ENCODE measurements at regions not wholly inside any gene's neighbourhood (a gene's known extent, or its start where the extent isn't known, plus 50 kb on each side); places are given as distances from the start of the nearest gene placed in this dataset.

- no peak for TF ChIP-seq CTCF (IDR thresholded peaks at IDR 0.05)
- no peak overlapping the region for H3K4me3 ChIP-seq
- intact Hi-C loops (cut with DNase I): no loop called here
- no peaks in the 10 kb centered on the region for H3K4me1 ChIP-seq
- ATAC-seq (no peak), DNase-seq (no peak), FAIRE-seq (no peak)
- H3K27ac ChIP-seq: no peak overlapping the region
- 71 to 73% methylated on average over 6 of the region's 6 CpGs for WGBS, 2 donors
- H3K27me3 ChIP-seq: no peaks in the 10 kb centered on the region
- H3K9me3 ChIP-seq: no peaks in the 10 kb centered on the region
- H3K36me3 ChIP-seq: no peaks in the 10 kb centered on the region
These were observed 83.0 kb downstream of the TMEM174 start for GRCh38 chr5:73256012-73256411.

GRCh38 chr5:73254642-73255041 is 81.6 kb downstream of the TMEM174 start:
- FAIRE-seq (no peak), DNase-seq (no peak), ATAC-seq (no peak)
- 47 to 55% methylated on average over 3 of the region's 3 CpGs for WGBS, 2 donors
- no peak for TF ChIP-seq CTCF (IDR thresholded peaks at IDR 0.05)
- H3K36me3 ChIP-seq: no peaks in the 10 kb centered on the region
- no peak overlapping the region for H3K27ac ChIP-seq
- no peaks in the 10 kb centered on the region for H3K9me3 ChIP-seq
- H3K27me3 ChIP-seq: no peaks in the 10 kb centered on the region
- H3K4me1 ChIP-seq: no peaks in the 10 kb centered on the region
- intact Hi-C loops (cut with DNase I): no loop called here
- H3K4me3 ChIP-seq: no peak overlapping the region

DNA sequence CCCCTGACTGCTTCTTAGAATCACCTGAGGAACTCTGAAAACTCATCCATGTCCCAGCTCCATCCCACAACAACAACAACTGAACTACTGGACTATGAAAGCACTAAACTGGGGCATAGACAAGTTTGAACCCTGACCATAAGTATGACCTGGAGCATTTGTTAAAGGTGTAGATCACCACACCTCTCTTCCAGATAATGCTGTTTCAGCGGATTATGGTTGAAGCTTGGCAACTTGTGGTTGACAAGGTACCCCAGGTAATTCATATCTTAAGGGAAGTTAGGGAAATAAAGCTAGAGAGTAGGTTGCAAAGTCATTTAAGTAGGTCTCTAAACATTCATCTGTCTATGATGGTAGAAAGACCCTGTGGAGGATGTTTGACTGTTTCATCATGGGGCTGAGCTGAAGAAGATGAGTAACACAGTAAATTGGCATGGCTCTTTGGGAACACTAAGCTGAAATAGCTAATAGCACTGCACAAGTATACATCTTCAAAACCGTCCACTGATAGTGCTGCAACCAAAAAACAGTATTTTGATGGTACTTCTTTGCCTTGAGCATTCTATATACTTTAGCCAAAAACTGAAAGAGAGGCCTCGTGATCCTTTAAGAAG is 80.2 kb downstream of the TMEM174 start:
- no peak for FAIRE-seq

GRCh38 chr5:73250645-73251044 is 77.7 kb downstream of the TMEM174 start:
- no peaks in the 10 kb centered on the region for H3K4me1 ChIP-seq
- no peaks in the 10 kb centered on the region for H3K36me3 ChIP-seq
- intact Hi-C loops (cut with DNase I): no loop called here
- no peak overlapping the region for H3K27ac ChIP-seq
- WGBS, 2 donors: 53 to 58% methylated on average over 2 of the region's 2 CpGs
- DNase-seq (no peak), ATAC-seq (no peak), FAIRE-seq (no peak)
- no peaks in the 10 kb centered on the region for H3K27me3 ChIP-seq
- no peaks in the 10 kb centered on the region for H3K9me3 ChIP-seq
- no peak overlapping the region for H3K4me3 ChIP-seq
- no peak for TF ChIP-seq CTCF (IDR thresholded peaks at IDR 0.05)

More for the DNA sequence above, 80.2 kb downstream of the TMEM174 start:
- Histone ChIP-seq H3K4me3 (no peak overlapping the region), H3K27ac (no peak overlapping the region), H3K36me3 (no peaks in the 10 kb centered on the region), H3K27me3 (no peaks in the 10 kb centered on the region), H3K4me1 (no peaks in the 10 kb centered on the region), H3K9me3 (no peaks in the 10 kb centered on the region)
- intact Hi-C loops (cut with DNase I): no loop called here
- WGBS, 2 donors: 77 to 81% methylated on average over 3 of the region's 3 CpGs
- ATAC-seq (no peak), DNase-seq (no peak)
- TF ChIP-seq CTCF (IDR thresholded peaks at IDR 0.05): no peak

DNA sequence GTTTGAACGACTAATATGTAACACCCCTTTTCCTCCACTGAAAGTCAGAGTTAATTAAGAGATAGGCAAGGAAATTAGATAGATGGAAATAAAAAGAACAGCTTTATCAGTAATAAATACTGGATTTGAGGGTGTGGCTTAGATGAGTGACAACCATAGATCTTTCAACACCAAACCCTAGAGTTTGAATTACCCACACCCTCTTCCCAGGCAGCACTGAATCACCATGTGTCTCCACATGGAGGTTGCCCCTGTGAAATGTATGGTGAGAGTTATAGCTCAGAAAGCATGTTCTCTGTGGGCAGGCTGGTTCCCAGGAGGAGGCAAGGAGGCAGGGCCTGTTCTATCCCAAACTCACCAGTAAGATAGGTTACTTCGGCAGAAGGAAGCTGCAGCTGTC is 69.7 kb downstream of the TMEM174 start:
- no peaks in the 10 kb centered on the region for H3K4me1 ChIP-seq
- FAIRE-seq (no peak), DNase-seq (no peak), ATAC-seq (no peak)
- TF ChIP-seq CTCF (IDR thresholded peaks at IDR 0.05): no peak
- H3K9me3 ChIP-seq: no peaks in the 10 kb centered on the region
- no peaks in the 10 kb centered on the region for H3K27me3 ChIP-seq
- intact Hi-C loops (cut with DNase I): no loop called here
- H3K27ac ChIP-seq: no peak overlapping the region
- 38 to 58% methylated on average over 2 of the region's 2 CpGs for WGBS, 2 donors
- H3K4me3 ChIP-seq: no peak overlapping the region
- H3K36me3 ChIP-seq: no peaks in the 10 kb centered on the region

All from pancreas (tissue), 10 donors.